HL-60 (cell line): ENCODE measurements at regions not wholly inside any gene's neighbourhood (a gene's known extent, or its start where the extent isn't known, plus 50 kb on each side); places are given as distances from the start of the nearest gene placed in this dataset.

Source experiments
- DNase-seq, 2 experiments: peaks; one replicate each; pipeline ENCODE4 v3.0.0-alpha.2; 2010 to 2020; ENCODE audit warnings: low read depth in 1 of 2, low spot score in 1 of 2
- H3K27ac ChIP-seq: fragments of 250-450 bp; sonication (Bioruptor Pico); replicated peaks from 2 replicates; pipeline ENCODE4 v1.5.1; 2020; ENCODE audit warnings: mild to moderate bottlenecking, moderate library complexity
- H3K27me3 ChIP-seq: fragments of 250-450 bp; sonication (Bioruptor Pico); 2 replicates; pipeline ENCODE4 v1.5.1; 2021; ENCODE audit warnings: mild to moderate bottlenecking, moderate library complexity; ENCODE audit not compliant: insufficient read depth, poor library complexity, severe bottlenecking
- H3K4me3 ChIP-seq: replicated peaks from 2 replicates; pipeline ENCODE4 v1.5.1; 2011; ENCODE audit warnings: mild to moderate bottlenecking, control low read depth, low read length; ENCODE audit not compliant: insufficient read depth
- GABPA ChIP-seq: IDR thresholded peaks from 2 replicates; pipeline ENCODE4 v1.6.1; 2012; ENCODE audit warnings: low read depth
- POLR2AphosphoS5 ChIP-seq: IDR thresholded peaks from 2 replicates; pipeline ENCODE4 v1.6.1; 2012; ENCODE audit warnings: low read depth
- SPI1 ChIP-seq: IDR thresholded peaks from 2 replicates; pipeline ENCODE4 v1.6.1; 2012; ENCODE audit warnings: low read depth, mild to moderate bottlenecking, borderline replicate concordance
- TF ChIP-seq, protein P1 (sequence below): IDR thresholded peaks from 2 replicates; pipeline ENCODE4 v1.6.1; 2012; ENCODE audit warnings: low read depth; ENCODE audit not compliant: insufficient replicate concordance
- TF ChIP-seq, protein P2 (sequence below): IDR thresholded peaks from one replicate; pipeline ENCODE4 v1.5.1; 2011; ENCODE audit warnings: low read length, control low read depth, inconsistent platforms; ENCODE audit not compliant: insufficient read depth

DNA sequence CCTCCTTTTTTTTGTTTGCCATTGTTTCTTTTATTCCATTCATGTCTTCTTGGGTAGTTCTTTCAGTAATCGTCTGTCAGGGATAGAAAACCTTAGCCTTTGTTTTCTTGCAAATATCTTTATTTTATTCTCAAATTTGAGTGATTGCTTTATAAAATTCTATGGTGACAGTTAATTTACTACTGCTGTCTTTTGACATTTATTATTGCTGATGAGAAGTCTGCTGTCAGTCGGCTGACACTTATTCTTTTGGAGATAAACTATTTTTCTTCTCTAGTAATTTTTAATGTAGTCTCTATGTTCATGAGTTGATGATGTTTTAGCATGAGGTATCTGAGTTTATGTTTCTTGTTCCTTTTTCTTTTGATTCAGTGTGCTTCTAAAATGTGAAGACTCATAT, 983.8 kb downstream of the TTLL7 start:
- H3K27ac ChIP-seq, result no peak overlapping the region
- no peak overlapping the region for H3K4me3 ChIP-seq
- no peak for DNase-seq
- no peaks in the 10 kb centered on the region for H3K27me3 ChIP-seq
- TF ChIP-seq SPI1 (no peak), POLR2AphosphoS5 (no peak), GABPA (no peak)
- TF ChIP-seq, protein P1, sequence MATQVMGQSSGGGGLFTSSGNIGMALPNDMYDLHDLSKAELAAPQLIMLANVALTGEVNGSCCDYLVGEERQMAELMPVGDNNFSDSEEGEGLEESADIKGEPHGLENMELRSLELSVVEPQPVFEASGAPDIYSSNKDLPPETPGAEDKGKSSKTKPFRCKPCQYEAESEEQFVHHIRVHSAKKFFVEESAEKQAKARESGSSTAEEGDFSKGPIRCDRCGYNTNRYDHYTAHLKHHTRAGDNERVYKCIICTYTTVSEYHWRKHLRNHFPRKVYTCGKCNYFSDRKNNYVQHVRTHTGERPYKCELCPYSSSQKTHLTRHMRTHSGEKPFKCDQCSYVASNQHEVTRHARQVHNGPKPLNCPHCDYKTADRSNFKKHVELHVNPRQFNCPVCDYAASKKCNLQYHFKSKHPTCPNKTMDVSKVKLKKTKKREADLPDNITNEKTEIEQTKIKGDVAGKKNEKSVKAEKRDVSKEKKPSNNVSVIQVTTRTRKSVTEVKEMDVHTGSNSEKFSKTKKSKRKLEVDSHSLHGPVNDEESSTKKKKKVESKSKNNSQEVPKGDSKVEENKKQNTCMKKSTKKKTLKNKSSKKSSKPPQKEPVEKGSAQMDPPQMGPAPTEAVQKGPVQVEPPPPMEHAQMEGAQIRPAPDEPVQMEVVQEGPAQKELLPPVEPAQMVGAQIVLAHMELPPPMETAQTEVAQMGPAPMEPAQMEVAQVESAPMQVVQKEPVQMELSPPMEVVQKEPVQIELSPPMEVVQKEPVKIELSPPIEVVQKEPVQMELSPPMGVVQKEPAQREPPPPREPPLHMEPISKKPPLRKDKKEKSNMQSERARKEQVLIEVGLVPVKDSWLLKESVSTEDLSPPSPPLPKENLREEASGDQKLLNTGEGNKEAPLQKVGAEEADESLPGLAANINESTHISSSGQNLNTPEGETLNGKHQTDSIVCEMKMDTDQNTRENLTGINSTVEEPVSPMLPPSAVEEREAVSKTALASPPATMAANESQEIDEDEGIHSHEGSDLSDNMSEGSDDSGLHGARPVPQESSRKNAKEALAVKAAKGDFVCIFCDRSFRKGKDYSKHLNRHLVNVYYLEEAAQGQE, result no peak
- TF ChIP-seq, protein P2, sequence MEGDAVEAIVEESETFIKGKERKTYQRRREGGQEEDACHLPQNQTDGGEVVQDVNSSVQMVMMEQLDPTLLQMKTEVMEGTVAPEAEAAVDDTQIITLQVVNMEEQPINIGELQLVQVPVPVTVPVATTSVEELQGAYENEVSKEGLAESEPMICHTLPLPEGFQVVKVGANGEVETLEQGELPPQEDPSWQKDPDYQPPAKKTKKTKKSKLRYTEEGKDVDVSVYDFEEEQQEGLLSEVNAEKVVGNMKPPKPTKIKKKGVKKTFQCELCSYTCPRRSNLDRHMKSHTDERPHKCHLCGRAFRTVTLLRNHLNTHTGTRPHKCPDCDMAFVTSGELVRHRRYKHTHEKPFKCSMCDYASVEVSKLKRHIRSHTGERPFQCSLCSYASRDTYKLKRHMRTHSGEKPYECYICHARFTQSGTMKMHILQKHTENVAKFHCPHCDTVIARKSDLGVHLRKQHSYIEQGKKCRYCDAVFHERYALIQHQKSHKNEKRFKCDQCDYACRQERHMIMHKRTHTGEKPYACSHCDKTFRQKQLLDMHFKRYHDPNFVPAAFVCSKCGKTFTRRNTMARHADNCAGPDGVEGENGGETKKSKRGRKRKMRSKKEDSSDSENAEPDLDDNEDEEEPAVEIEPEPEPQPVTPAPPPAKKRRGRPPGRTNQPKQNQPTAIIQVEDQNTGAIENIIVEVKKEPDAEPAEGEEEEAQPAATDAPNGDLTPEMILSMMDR, result no peak

DNA sequence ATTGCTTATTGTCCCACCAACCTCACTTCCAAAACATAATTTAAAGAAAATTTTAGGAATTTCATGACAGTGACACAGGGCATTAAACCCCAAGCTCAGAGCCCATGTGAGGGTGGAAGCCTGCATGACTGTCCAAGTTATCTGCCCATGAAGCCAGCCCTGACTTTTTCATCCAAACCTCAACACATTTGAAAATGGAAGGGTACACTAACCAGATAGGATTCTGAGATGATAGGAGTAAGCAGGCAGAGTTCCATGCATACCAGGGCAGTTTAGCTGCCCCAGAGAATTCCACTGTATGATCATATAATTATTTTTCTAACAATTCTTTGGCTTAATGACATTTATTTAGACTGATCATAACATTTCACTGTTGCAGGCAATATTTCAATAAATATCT, 986.0 kb downstream of the TTLL7 start:
- DNase-seq, result no peak

DNA sequence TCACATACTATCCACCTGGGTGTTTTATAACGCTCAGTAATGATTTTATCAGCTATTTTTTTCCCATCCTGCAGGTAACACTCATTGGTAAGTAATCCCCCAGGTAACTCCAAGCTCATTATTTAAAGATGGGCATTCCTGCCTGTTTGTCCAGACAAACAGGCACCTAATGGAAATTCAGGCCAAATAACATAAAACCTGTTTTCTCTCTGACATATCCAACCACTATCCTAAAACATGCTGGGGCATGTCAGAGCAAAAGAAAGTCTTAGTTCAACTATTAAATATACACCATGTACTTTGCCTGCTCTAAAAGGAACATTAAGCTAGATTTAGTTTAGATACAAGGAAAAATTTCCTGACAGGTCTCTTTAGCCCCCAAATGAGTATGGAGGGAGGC, 987.7 kb downstream of the TTLL7 start:
- Histone ChIP-seq H3K27me3 (no peaks in the 10 kb centered on the region), H3K4me3 (no peak overlapping the region), H3K27ac (no peak overlapping the region)
- TF ChIP-seq, protein P1, result no peak
- TF ChIP-seq, protein P2, result no peak
- TF ChIP-seq GABPA, result no peak
- no peak for TF ChIP-seq SPI1
- no peak for TF ChIP-seq POLR2AphosphoS5
- no peak for DNase-seq

More for the DNA sequence above, 986.0 kb downstream of the TTLL7 start:
- TF ChIP-seq POLR2AphosphoS5 (no peak), GABPA (no peak), SPI1 (no peak)
- TF ChIP-seq, protein P1, result no peak
- TF ChIP-seq, protein P2, result no peak
- Histone ChIP-seq H3K4me3 (no peak overlapping the region), H3K27me3 (no peaks in the 10 kb centered on the region), H3K27ac (no peak overlapping the region)
